SK-N-SH (cell line): ENCODE measurements at regions not wholly inside any gene's neighbourhood (a gene's known extent, or its start where the extent isn't known, plus 50 kb on each side); places are given as distances from the start of the nearest gene placed in this dataset.

Source experiments
- CTCF ChIA-PET: fragments of 300-600, 350-600 bp; formaldehyde crosslinking; extraction: SDS; loops from one replicate; lab custom pipeline; 2021; lab: Yijun Ruan, JAX
- POLR2A ChIA-PET: fragments of 350-600 bp; sonication (Branson Sonifier 250); formaldehyde crosslinking; extraction: SDS; loops from one replicate; lab custom pipeline; 2020; ENCODE audit warnings: antibody characterized with exemption, inconsistent platforms; lab: Yijun Ruan, JAX
- DNase-seq: peaks from one replicate; pipeline ENCODE4 v3.0.0; 2012
- H2AFZ ChIP-seq: fragments of 200-600 bp; sonication (generic); 2 replicates; pipeline ENCODE4 v1.8.1; 2016; ENCODE audit warnings: antibody characterized with exemption, mild to moderate bottlenecking, low read depth
- H3F3A ChIP-seq: fragments of 200-600 bp; sonication (generic); replicated peaks from 2 replicates; pipeline ENCODE3; 2016; ENCODE audit warnings: antibody characterized with exemption, mild to moderate bottlenecking; ENCODE audit not compliant: insufficient read depth
- H3K27ac ChIP-seq, 2 experiments: fragments of 200-500 bp in 1 of 2; fragments of 200-600 bp in 1 of 2; sonication (Bioruptor generic) in 1 of 2; sonication (generic), shearing (Covaris generic) in 1 of 2; 2 replicates each; pipeline versions ENCODE4 v1.5.1 to v1.6.1; 2014 to 2016; ENCODE audit warnings: low read depth in 2 of 2, inconsistent platforms in 1 of 2, low read length in 1 of 2, mild to moderate bottlenecking in 1 of 2, mixed read lengths in 1 of 2
- H3K27me3 ChIP-seq: fragments of 200-600 bp; sonication (generic), shearing (Covaris generic); 2 replicates; pipeline ENCODE4 v1.6.1; 2016; ENCODE audit warnings: mixed run types; ENCODE audit not compliant: insufficient read depth
- H3K36me3 ChIP-seq, 2 experiments: fragments of 200-500 bp in 1 of 2; fragments of 200-600 bp in 1 of 2; sonication (Bioruptor generic) in 1 of 2; sonication (generic) in 1 of 2; replicated peaks in 1 of 2; 2 replicates each; pipeline versions ENCODE3 to v1.5.1; 2014 to 2016; ENCODE audit warnings: low read length in 1 of 2, mild to moderate bottlenecking in 1 of 2; ENCODE audit not compliant: insufficient read depth in 2 of 2, control insufficient read depth in 1 of 2
- H3K4me1 ChIP-seq, 2 experiments: fragments of 200-500 bp in 1 of 2; fragments of 200-600 bp in 1 of 2; sonication (Bioruptor generic) in 1 of 2; sonication (generic), shearing (Covaris generic) in 1 of 2; 2 replicates each; pipeline versions ENCODE4 v1.5.1 to v1.6.1; 2014 to 2016; ENCODE audit warnings: low read depth in 1 of 2, low read length in 1 of 2, mixed run types in 1 of 2; ENCODE audit not compliant: insufficient read depth in 2 of 2, control insufficient read depth in 1 of 2
- H3K4me2 ChIP-seq: fragments of 200-600 bp; sonication (generic), shearing (Covaris generic); 2 replicates; pipeline ENCODE4 v1.6.1; 2017; ENCODE audit warnings: mixed run types
- H3K4me3 ChIP-seq, 2 experiments: fragments of 200-500 bp in 1 of 2; fragments of 200-600 bp in 1 of 2; sonication (Bioruptor generic) in 1 of 2; sonication (generic), shearing (Covaris generic) in 1 of 2; 2 replicates each; pipeline versions ENCODE4 v1.5.1 to v1.8.1; 2014 to 2016; ENCODE audit warnings: low read depth in 2 of 2, inconsistent platforms in 1 of 2, low read length in 1 of 2, mild to moderate bottlenecking in 1 of 2, mixed read lengths in 1 of 2, moderate library complexity in 1 of 2
- H3K79me2 ChIP-seq: fragments of 200-600 bp; sonication (generic); 2 replicates; pipeline ENCODE4 v1.8.1; 2017; ENCODE audit warnings: mild to moderate bottlenecking; ENCODE audit not compliant: insufficient read depth
- H3K9ac ChIP-seq: fragments of 200-600 bp; sonication (generic); 2 replicates; pipeline ENCODE4 v1.6.1; 2017; ENCODE audit warnings: mixed run types
- H3K9me2 ChIP-seq: fragments of 200-600 bp; sonication (generic); 2 replicates; pipeline ENCODE4 v1.6.1; 2017; ENCODE audit warnings: mixed run types
- H3K9me3 ChIP-seq: fragments of 200-600 bp; sonication (generic); 2 replicates; pipeline ENCODE4 v1.6.1; 2017; ENCODE audit warnings: mixed run types, mild to moderate bottlenecking, moderate library complexity
- H4K20me1 ChIP-seq: fragments of 200-600 bp; sonication (generic); 2 replicates; pipeline ENCODE4 v1.6.1; 2017; ENCODE audit warnings: mild to moderate bottlenecking, mixed run types; ENCODE audit not compliant: insufficient read depth
- EP300 ChIP-seq, 2 experiments: IDR thresholded peaks; 2 replicates each; pipeline versions ENCODE4 v1.4.0 to v1.6.1; 2012; ENCODE audit warnings: borderline replicate concordance in 1 of 2, low read depth in 1 of 2, low read length in 1 of 2
- JUND ChIP-seq: IDR thresholded peaks from 2 replicates; pipeline ENCODE4 v1.4.0; 2012
- MEF2A ChIP-seq: IDR thresholded peaks from 2 replicates; pipeline ENCODE4 v1.4.0; 2012; ENCODE audit warnings: low read depth, borderline replicate concordance
- RAD21 ChIP-seq: IDR thresholded peaks from 2 replicates; pipeline ENCODE4 v1.6.1; 2012; ENCODE audit warnings: mild to moderate bottlenecking, low read length
- RCOR1 ChIP-seq: fragments of 150-350 bp; IDR thresholded peaks from 2 replicates; pipeline ENCODE4 v1.6.1; 2017; ENCODE audit warnings: antibody characterized with exemption, low read length
- RFX5 ChIP-seq: IDR thresholded peaks from 2 replicates; pipeline ENCODE4 v1.6.1; 2012; ENCODE audit warnings: mild to moderate bottlenecking, improper control_type of control experiment, low read length
- RXRA ChIP-seq: IDR thresholded peaks from 2 replicates; pipeline ENCODE4 v1.4.0; 2012; ENCODE audit warnings: low read depth, mild to moderate bottlenecking, borderline replicate concordance
- SMC3 ChIP-seq: IDR thresholded peaks from 2 replicates; pipeline ENCODE4 v1.6.1; 2012; ENCODE audit warnings: low read depth, low read length, improper control_type of control experiment
- WGBS: methylation state at CpG from one replicate; pipeline ENCODE4 v1.1.6; 2017; ENCODE audit warnings: low lambda C conversion rate; 5-methylcytosine and 5-hydroxymethylcytosine counted together
- TF ChIP-seq, protein P1 (sequence below): fragments of 150-350 bp; IDR thresholded peaks from 2 replicates; pipeline ENCODE4 v1.6.1; 2017; ENCODE audit warnings: antibody characterized with exemption, low read length, low read depth, borderline replicate concordance
- TF ChIP-seq, protein P2 (sequence below): fragments of 150-350 bp; IDR thresholded peaks from 2 replicates; pipeline ENCODE4 v1.6.1; 2016; ENCODE audit warnings: mild to moderate bottlenecking, low read depth, low read length

DNA sequence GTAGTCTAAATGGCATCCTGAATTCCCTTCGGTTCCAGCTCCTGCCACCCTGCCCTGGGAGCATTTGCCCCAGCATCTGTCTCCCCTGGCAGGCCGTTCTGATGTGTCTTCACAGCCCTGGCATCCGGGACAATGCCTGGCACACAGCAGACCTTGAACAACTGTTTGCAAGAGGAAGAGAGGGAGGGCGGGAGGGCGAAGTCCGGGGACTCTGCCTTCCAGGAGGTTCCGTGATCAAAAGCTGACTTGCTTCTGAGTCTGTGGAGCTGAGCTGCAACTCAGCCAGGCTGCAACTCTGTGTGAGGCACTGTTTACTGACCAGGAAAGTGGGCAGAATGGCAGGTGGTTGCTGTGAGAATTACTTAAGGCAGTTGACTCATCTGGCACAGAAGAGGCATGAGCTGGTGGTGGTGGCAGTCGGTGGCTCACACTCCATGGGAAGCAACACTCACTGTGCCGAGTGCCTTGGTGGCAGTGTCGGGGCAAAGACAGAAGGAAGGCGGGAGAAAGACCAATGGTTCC, 61.1 kb upstream of the DLK1 start:
- no peaks in the 10 kb centered on the region for H3K79me2 ChIP-seq
- no peaks in the 10 kb centered on the region for H3K36me3 ChIP-seq
- peak overlapping the region in 1 of 2 experiments; percentile 75; a peak in 1 of 4 replicates for H3K27ac ChIP-seq
- no peak overlapping the region for H3K4me3 ChIP-seq
- no peak overlapping the region for H3K9ac ChIP-seq
- H3K4me1 ChIP-seq, result peaks cover 0 to 58% of the 10 kb centered on the region in 2 experiments; a peak in 1 of 4 replicates
- H2AFZ ChIP-seq, result no peak overlapping the region
- no peaks in the 10 kb centered on the region for H3K27me3 ChIP-seq
- TF ChIP-seq, protein P1, sequence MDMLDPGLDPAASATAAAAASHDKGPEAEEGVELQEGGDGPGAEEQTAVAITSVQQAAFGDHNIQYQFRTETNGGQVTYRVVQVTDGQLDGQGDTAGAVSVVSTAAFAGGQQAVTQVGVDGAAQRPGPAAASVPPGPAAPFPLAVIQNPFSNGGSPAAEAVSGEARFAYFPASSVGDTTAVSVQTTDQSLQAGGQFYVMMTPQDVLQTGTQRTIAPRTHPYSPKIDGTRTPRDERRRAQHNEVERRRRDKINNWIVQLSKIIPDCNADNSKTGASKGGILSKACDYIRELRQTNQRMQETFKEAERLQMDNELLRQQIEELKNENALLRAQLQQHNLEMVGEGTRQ, result no peak
- TF ChIP-seq RFX5, result no peak
- TF ChIP-seq RCOR1, result no peak
- TF ChIP-seq EP300 (IDR thresholded peaks at IDR 0.05; ENCODE audit: borderline replicate concordance in 1 of 2, low read depth in 1 of 2, low read length in 1 of 2), result no peak
- TF ChIP-seq SMC3, result no peak
- TF ChIP-seq JUND, result no peak
- ChIA-PET POLR2A (interaction anchor here (1.6 kb wide), 1 partner anchor 65 kb away, joined by 5 read pairs; no protein-coding TSS in a partner anchor), CTCF (interaction anchor here (0.6 to 6.6 kb wide), 8 partner anchors 8 to 282 kb away, joined by 3 to 52 read pairs (median 4); partner anchors contain the start of gene RTL1)
- no peaks in the 10 kb centered on the region for H3F3A ChIP-seq
- no peaks in the 10 kb centered on the region for H4K20me1 ChIP-seq
- no peak overlapping the region for H3K4me2 ChIP-seq
- WGBS, result 81% methylated on average over 11 of the region's 11 CpGs
- no peaks in the 10 kb centered on the region for H3K9me2 ChIP-seq
- H3K9me3 ChIP-seq, result no peaks in the 10 kb centered on the region
- DNase-seq, result no peak

DNA sequence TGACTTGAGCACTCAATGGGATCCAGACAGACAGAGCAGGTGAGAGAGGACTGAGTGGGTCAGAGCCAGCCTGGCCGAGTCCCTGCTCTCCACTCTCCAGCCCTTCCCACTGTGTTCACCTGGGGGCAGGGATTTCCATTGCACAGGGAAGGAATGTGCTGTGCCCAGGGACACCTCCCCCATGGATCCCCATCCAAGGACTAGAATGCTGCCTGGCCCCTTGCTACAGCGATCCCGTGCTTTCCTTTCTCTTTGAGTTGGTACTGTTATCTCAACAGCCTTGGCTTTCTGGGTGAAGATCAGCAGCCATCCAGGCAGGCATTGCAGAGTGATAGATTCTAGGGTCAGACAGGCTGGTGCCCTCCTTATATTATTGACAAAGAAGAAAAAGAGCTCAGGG, 60.3 kb upstream of the DLK1 start:
- Histone ChIP-seq H3K4me3 (no peak overlapping the region), H3K9me3 (no peaks in the 10 kb centered on the region), H4K20me1 (no peaks in the 10 kb centered on the region), H3K9ac (no peak overlapping the region), H3K4me2 (no peak overlapping the region), H3K36me3 (no peaks in the 10 kb centered on the region), H2AFZ (no peak overlapping the region), H3F3A (no peaks in the 10 kb centered on the region), H3K27me3 (no peaks in the 10 kb centered on the region), H3K79me2 (no peaks in the 10 kb centered on the region), H3K27ac (peak overlapping the region in 1 of 2 experiments; percentile 43; a peak in 1 of 4 replicates), H3K4me1 (peaks cover 0 to 63% of the 10 kb centered on the region in 2 experiments; a peak in 1 of 4 replicates), H3K9me2 (no peaks in the 10 kb centered on the region)
- CTCF ChIA-PET, result interaction anchor here (0.6 to 6.6 kb wide), 4 partner anchors 10 to 267 kb away, joined by 3 to 52 read pairs (median 3); partner anchors contain the start of gene RTL1
- WGBS, result 84% methylated on average over 2 of the region's 3 CpGs
- POLR2A ChIA-PET, result no interaction called here
- TF ChIP-seq RFX5 (no peak), MEF2A (no peak)
- no peak for DNase-seq

DNA sequence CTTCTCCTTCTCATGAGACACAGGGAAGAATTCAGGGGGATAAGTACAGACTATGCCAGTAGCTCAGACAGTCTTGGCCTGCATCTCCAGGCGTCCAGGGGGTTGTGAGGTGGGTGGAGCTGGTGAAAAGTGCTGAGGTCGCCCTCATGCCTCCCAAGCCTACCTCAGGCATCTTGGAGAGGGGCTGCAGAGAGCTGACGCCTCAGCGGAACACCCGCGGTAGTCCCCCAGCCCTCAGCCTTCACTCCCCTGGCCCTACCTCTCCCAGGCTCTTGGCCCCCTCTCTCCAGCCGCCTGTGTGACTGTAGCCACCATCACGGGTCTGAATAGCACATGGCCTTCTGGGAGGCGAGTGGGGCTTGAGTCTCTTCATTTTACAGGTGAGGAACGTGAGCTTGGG, 59.8 kb upstream of the DLK1 start:
- Histone ChIP-seq H3K79me2 (no peaks in the 10 kb centered on the region), H3K36me3 (no peaks in the 10 kb centered on the region), H3K27me3 (no peaks in the 10 kb centered on the region), H3F3A (no peaks in the 10 kb centered on the region), H3K4me3 (no peak overlapping the region), H3K9me2 (no peaks in the 10 kb centered on the region), H3K9me3 (no peaks in the 10 kb centered on the region), H3K4me2 (no peak overlapping the region), H3K4me1 (peaks cover 0 to 63% of the 10 kb centered on the region in 2 experiments; a peak in 1 of 4 replicates), H3K27ac (peak overlapping the region in 1 of 2 experiments; percentile 43; a peak in 1 of 4 replicates), H4K20me1 (no peaks in the 10 kb centered on the region), H3K9ac (no peak overlapping the region), H2AFZ (no peak overlapping the region)
- ChIA-PET CTCF (interaction anchor here (0.6 to 6.6 kb wide), 4 partner anchors 10 to 267 kb away, joined by 3 to 52 read pairs (median 3); partner anchors contain the start of gene RTL1), POLR2A (interaction anchor here (0.6 to 0.7 kb wide), 2 partner anchors 62 to 237 kb away, joined by 3 read pairs; no protein-coding TSS in a partner anchor)
- 59% methylated on average over 4 of the region's 10 CpGs for WGBS
- no peak for TF ChIP-seq MEF2A
- TF ChIP-seq RAD21, result no peak
- no peak for TF ChIP-seq RXRA
- TF ChIP-seq, protein P2, sequence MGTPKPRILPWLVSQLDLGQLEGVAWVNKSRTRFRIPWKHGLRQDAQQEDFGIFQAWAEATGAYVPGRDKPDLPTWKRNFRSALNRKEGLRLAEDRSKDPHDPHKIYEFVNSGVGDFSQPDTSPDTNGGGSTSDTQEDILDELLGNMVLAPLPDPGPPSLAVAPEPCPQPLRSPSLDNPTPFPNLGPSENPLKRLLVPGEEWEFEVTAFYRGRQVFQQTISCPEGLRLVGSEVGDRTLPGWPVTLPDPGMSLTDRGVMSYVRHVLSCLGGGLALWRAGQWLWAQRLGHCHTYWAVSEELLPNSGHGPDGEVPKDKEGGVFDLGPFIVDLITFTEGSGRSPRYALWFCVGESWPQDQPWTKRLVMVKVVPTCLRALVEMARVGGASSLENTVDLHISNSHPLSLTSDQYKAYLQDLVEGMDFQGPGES, result no peak
- no peak for DNase-seq
